MM.1S (cell line): ENCODE measurements at regions not wholly inside any gene's neighbourhood (a gene's known extent, or its start where the extent isn't known, plus 50 kb on each side); places are given as distances from the start of the nearest gene placed in this dataset.

Experiments
- DNase-seq: peaks from one replicate; pipeline ENCODE4 v3.0.0-alpha.2; 2015
- H2AFZ ChIP-seq: fragments of 300-600 bp; sonication (generic); 2 replicates; pipeline ENCODE4 v1.6.0; 2016; ENCODE audit warnings: antibody characterized with exemption, low read length
- H3F3A ChIP-seq: fragments of 300-600 bp; sonication (generic); 2 replicates; pipeline ENCODE4 v1.6.1; 2016; ENCODE audit warnings: mild to moderate bottlenecking, antibody characterized with exemption, low read length, moderate library complexity, mixed read lengths; ENCODE audit not compliant: insufficient read depth
- H3K27ac ChIP-seq: fragments of 300-600 bp; sonication (generic); 2 replicates; pipeline ENCODE4 v1.5.1; 2016; ENCODE audit warnings: mild to moderate bottlenecking, low read length
- H3K27me3 ChIP-seq: fragments of 300-600 bp; sonication (generic); replicated peaks from 2 replicates; pipeline ENCODE4 v1.6.0; 2016; ENCODE audit warnings: low read length; ENCODE audit not compliant: insufficient read depth
- H3K36me3 ChIP-seq: fragments of 300-600 bp; sonication (generic); replicated peaks from 2 replicates; pipeline ENCODE4 v1.6.1; 2016; ENCODE audit warnings: mild to moderate bottlenecking, low read length, mixed read lengths; ENCODE audit not compliant: insufficient read depth
- H3K4me1 ChIP-seq: fragments of 300-600 bp; sonication (generic); 2 replicates; pipeline ENCODE4 v1.6.1; 2016; ENCODE audit warnings: low read length, mixed read lengths
- H3K4me2 ChIP-seq: fragments of 300-600 bp; sonication (generic); 2 replicates; pipeline ENCODE4 v1.6.0; 2016; ENCODE audit warnings: low read depth, low read length
- H3K4me3 ChIP-seq: fragments of 300-600 bp; sonication (generic); 2 replicates; pipeline ENCODE4 v1.5.1; 2016; ENCODE audit warnings: low read length, mixed read lengths
- H3K79me2 ChIP-seq: fragments of 300-600 bp; sonication (generic); 2 replicates; pipeline ENCODE4 v1.6.1; 2016; ENCODE audit warnings: mixed run types, low read length, mixed read lengths
- H3K9ac ChIP-seq: fragments of 300-600 bp; sonication (generic); 2 replicates; pipeline ENCODE4 v1.6.1; 2016; ENCODE audit warnings: low read length, mixed read lengths
- H3K9me2 ChIP-seq: fragments of 300-600 bp; sonication (generic); replicated peaks from 2 replicates; pipeline ENCODE4 v1.6.1; 2016; ENCODE audit warnings: mild to moderate bottlenecking, low read length, mixed read lengths; ENCODE audit not compliant: insufficient read depth
- H3K9me3 ChIP-seq: fragments of 300-600 bp; sonication (generic); replicated peaks from 2 replicates; pipeline ENCODE4 v1.6.1; 2016; ENCODE audit warnings: mild to moderate bottlenecking, low read length, mixed read lengths; ENCODE audit not compliant: insufficient read depth
- H4K20me1 ChIP-seq: fragments of 300-600 bp; sonication (generic); 2 replicates; pipeline ENCODE4 v1.6.1; 2016; ENCODE audit warnings: mild to moderate bottlenecking, low read length, moderate library complexity, mixed read lengths; ENCODE audit not compliant: insufficient read depth
- CTCF ChIP-seq: fragments of 300-600 bp; sonication (generic); IDR thresholded peaks from 2 replicates; pipeline ENCODE4 v1.5.1; 2016; ENCODE audit warnings: antibody characterized with exemption, low read length, mixed read lengths
- EZH2 ChIP-seq: fragments of 300-600 bp; sonication (generic); optimal IDR thresholded peaks from 2 replicates; pipeline ENCODE3; 2017; ENCODE audit warnings: low read depth, mild to moderate bottlenecking, antibody characterized with exemption, low read length, mixed read lengths
- EZH2phosphoT487 ChIP-seq: fragments of 300-600 bp; sonication (generic); IDR thresholded peaks from 2 replicates; pipeline ENCODE4 v1.6.1; 2018; ENCODE audit warnings: antibody characterized with exemption, low read length

GRCh38 chr1:10874351-10874750 lies 77.9 kb upstream of the CASZ1 start:
- no peak overlapping the region for H3K9ac ChIP-seq
- H3K79me2 ChIP-seq: no peaks in the 10 kb centered on the region
- H3K9me3 ChIP-seq: no peaks in the 10 kb centered on the region
- H3K27ac ChIP-seq: no peak overlapping the region
- no peak for DNase-seq
- no peaks in the 10 kb centered on the region for H3K36me3 ChIP-seq
- H3K27me3 ChIP-seq: peaks cover 95% of the 10 kb centered on the region
- no peak overlapping the region for H2AFZ ChIP-seq
- H3K4me3 ChIP-seq: no peak overlapping the region
- H3F3A ChIP-seq: no peaks in the 10 kb centered on the region
- no peaks in the 10 kb centered on the region for H3K4me1 ChIP-seq
- TF ChIP-seq EZH2: no peak
- no peak for TF ChIP-seq CTCF
- TF ChIP-seq EZH2phosphoT487: no peak
- no peak overlapping the region for H3K4me2 ChIP-seq
- H4K20me1 ChIP-seq: no peaks in the 10 kb centered on the region
- no peaks in the 10 kb centered on the region for H3K9me2 ChIP-seq

- H3K27ac ChIP-seq: no peak overlapping the region
- no peaks in the 10 kb centered on the region for H3K4me1 ChIP-seq
- H4K20me1 ChIP-seq: no peaks in the 10 kb centered on the region
- no peak overlapping the region for H3K4me2 ChIP-seq
- no peak overlapping the region for H3K4me3 ChIP-seq
- H3K9me3 ChIP-seq: no peaks in the 10 kb centered on the region
- DNase-seq: no peak
- TF ChIP-seq CTCF: no peak
- no peak for TF ChIP-seq EZH2phosphoT487
- TF ChIP-seq EZH2: no peak
- H3K36me3 ChIP-seq: no peaks in the 10 kb centered on the region
- no peaks in the 10 kb centered on the region for H3K9me2 ChIP-seq
- no peak overlapping the region for H3K9ac ChIP-seq
- H3K27me3 ChIP-seq: peaks cover 96% of the 10 kb centered on the region
- H3F3A ChIP-seq: no peaks in the 10 kb centered on the region
- no peaks in the 10 kb centered on the region for H3K79me2 ChIP-seq
- no peak overlapping the region for H2AFZ ChIP-seq
Measured at GRCh38 chr1:10877894-10878293, 81.4 kb upstream of the CASZ1 start.

GRCh38 chr1:10878469-10878868 lies 82.0 kb upstream of the CASZ1 start:
- no peaks in the 10 kb centered on the region for H3K4me1 ChIP-seq

More at GRCh38 chr1:10878469-10878868, 82.0 kb upstream of the CASZ1 start:
- no peaks in the 10 kb centered on the region for H3K36me3 ChIP-seq
- no peak overlapping the region for H3K9ac ChIP-seq
- TF ChIP-seq EZH2phosphoT487: no peak
- no peak for TF ChIP-seq CTCF
- no peak for TF ChIP-seq EZH2
- H3K9me3 ChIP-seq: no peaks in the 10 kb centered on the region
- H3F3A ChIP-seq: no peaks in the 10 kb centered on the region
- no peaks in the 10 kb centered on the region for H3K79me2 ChIP-seq
- DNase-seq: no peak
- no peaks in the 10 kb centered on the region for H4K20me1 ChIP-seq
- no peak overlapping the region for H3K4me3 ChIP-seq
- peaks cover 93% of the 10 kb centered on the region for H3K27me3 ChIP-seq
- no peak overlapping the region for H3K4me2 ChIP-seq
- H3K9me2 ChIP-seq: no peaks in the 10 kb centered on the region
- no peak overlapping the region for H2AFZ ChIP-seq
- H3K27ac ChIP-seq: no peak overlapping the region
